Cardiac muscle cell (in vitro differentiated cells and primary cell): ENCODE measurements at regions not wholly inside any gene's neighbourhood (a gene's known extent, or its start where the extent isn't known, plus 50 kb on each side); places are given as distances from the start of the nearest gene placed in this dataset.

ENCODE experiments used
- DNase-seq, 2 donors: peaks; one replicate each; pipeline versions ENCODE4 v3.0.0 to v3.0.0-alpha.2; 2010 to 2017; ENCODE audit warnings: low read depth in 1 of 2, low spot score in 1 of 2
- H3K27ac ChIP-seq: fragments of 200-600 bp; sonication (generic); 2 replicates; pipeline ENCODE4 v1.5.1; 2016
- H3K27me3 ChIP-seq: fragments of 200-600 bp; sonication (generic); 2 replicates; pipeline ENCODE4 v1.6.0; 2016; ENCODE audit warnings: control low read depth
- H3K36me3 ChIP-seq: fragments of 200-600 bp; sonication (generic); 2 replicates; pipeline ENCODE4 v1.5.1; 2016; ENCODE audit warnings: control low read depth
- H3K4me1 ChIP-seq: fragments of 200-600 bp; sonication (generic); 2 replicates; pipeline ENCODE4 v1.8.1; 2017; ENCODE audit warnings: low read depth, mild to moderate bottlenecking, mixed run types
- H3K4me3 ChIP-seq: fragments of 200-600 bp; sonication (generic); 2 replicates; pipeline ENCODE4 v1.5.1; 2016; ENCODE audit warnings: mild to moderate bottlenecking
- H3K9me3 ChIP-seq: fragments of 200-600 bp; sonication (generic); 2 replicates; pipeline ENCODE4 v1.5.1; 2017; ENCODE audit warnings: low read depth, mild to moderate bottlenecking, control low read depth
- CTCF ChIP-seq: IDR thresholded peaks from 2 replicates; pipeline ENCODE4 v1.5.1; 2012; ENCODE audit warnings: low read depth, mild to moderate bottlenecking, low read length

GRCh38 chr20:1813674-1814635, 81.3 kb upstream of the SIRPA start:
- Histone ChIP-seq H3K27ac (no peak overlapping the region), H3K9me3 (no peaks in the 10 kb centered on the region)

GRCh38 chr20:1813101-1813529, 82.1 kb upstream of the SIRPA start:
- DNase-seq: peak in 1 of 2 donors; percentile 80
- no peak for TF ChIP-seq CTCF
- no peaks in the 10 kb centered on the region for H3K36me3 ChIP-seq
- H3K4me3 ChIP-seq: no peak overlapping the region
- no peak overlapping the region for H3K27ac ChIP-seq
- no peaks in the 10 kb centered on the region for H3K27me3 ChIP-seq
- no peaks in the 10 kb centered on the region for H3K4me1 ChIP-seq
- no peaks in the 10 kb centered on the region for H3K9me3 ChIP-seq

More at GRCh38 chr20:1813674-1814635, 81.3 kb upstream of the SIRPA start:
- Histone ChIP-seq H3K4me1 (no peaks in the 10 kb centered on the region), H3K36me3 (no peaks in the 10 kb centered on the region), H3K4me3 (no peak overlapping the region), H3K27me3 (no peaks in the 10 kb centered on the region)
- DNase-seq: no peak
- no peak for TF ChIP-seq CTCF

GRCh38 chr20:1811621-1812498, 83.3 kb upstream of the SIRPA start:
- no peaks in the 10 kb centered on the region for H3K36me3 ChIP-seq
- no peak overlapping the region for H3K4me3 ChIP-seq
- no peaks in the 10 kb centered on the region for H3K4me1 ChIP-seq
- DNase-seq: no peak
- H3K27ac ChIP-seq: no peak overlapping the region
- TF ChIP-seq CTCF: no peak
- H3K9me3 ChIP-seq: no peaks in the 10 kb centered on the region
- H3K27me3 ChIP-seq: no peaks in the 10 kb centered on the region

- Histone ChIP-seq H3K4me1 (no peaks in the 10 kb centered on the region), H3K9me3 (no peaks in the 10 kb centered on the region), H3K4me3 (no peak overlapping the region), H3K27ac (no peak overlapping the region), H3K27me3 (no peaks in the 10 kb centered on the region), H3K36me3 (no peaks in the 10 kb centered on the region)
- peak in 1 of 2 donors; percentile 64 for DNase-seq
- TF ChIP-seq CTCF: no peak
Measured at GRCh38 chr20:1810926-1811620, 84.1 kb upstream of the SIRPA start.

- Histone ChIP-seq H3K27me3 (no peaks in the 10 kb centered on the region), H3K4me1 (no peaks in the 10 kb centered on the region), H3K4me3 (no peak overlapping the region), H3K36me3 (no peaks in the 10 kb centered on the region), H3K9me3 (no peaks in the 10 kb centered on the region), H3K27ac (no peak overlapping the region)
- TF ChIP-seq CTCF: no peak
- DNase-seq: no peak
Measured at GRCh38 chr20:1810572-1810925, 84.7 kb upstream of the SIRPA start.
